HCT116 (cell line): ENCODE measurements at regions not wholly inside any gene's neighbourhood (a gene's known extent, or its start where the extent isn't known, plus 50 kb on each side); places are given as distances from the start of the nearest gene placed in this dataset.

Experiments used
- ATAC-seq: fragments of 200-7000 bp; cut with Tn5 transposase; 2 replicates; pipeline ENCODE4 v1.9.1; 2020; ENCODE audit warnings: mild to moderate bottlenecking, moderate library complexity
- BruUV-seq: library from RNA; stranded (reverse); fragments of 400-500 nt; replicated peaks from 2 replicates; lab custom pipeline; 2021; lab: Mats Ljungman, UMichigan
- CTCF ChIA-PET: fragments of 300-600 bp; sonication (Branson Sonifier 250); formaldehyde crosslinking; loops from one replicate; lab custom pipeline; 2021; ENCODE audit warnings: antibody characterized with exemption; lab: Charles Lee
- POLR2A ChIA-PET: fragments of 300-600, 350-600 bp; sonication (Branson Sonifier 250); formaldehyde crosslinking; loops from one replicate; lab custom pipeline; 2021; ENCODE audit warnings: antibody characterized with exemption; lab: Charles Lee
- RAD21 ChIA-PET, 2 experiments: fragments of 300-600 bp; sonication (Branson Sonifier 250); formaldehyde crosslinking; loops; one replicate each; lab custom pipeline; 2023; ENCODE audit warnings: low total read pairs in 2 of 2; ENCODE audit not compliant: uncharacterized antibody in 2 of 2, unreplicated experiment in 2 of 2, low non-redundant PET in 1 of 2; lab: Charles Lee
- DNase-seq: peaks from one replicate; pipeline ENCODE4 v3.0.0-alpha.2; 2010; ENCODE audit warnings: low read depth, low spot score
- H2AFZ ChIP-seq: fragments of 200-600 bp; shearing (Covaris generic), sonication (generic); 2 replicates; pipeline ENCODE4 v1.6.1; 2017; ENCODE audit warnings: low read depth, mixed run types, mixed read lengths, antibody characterized with exemption, low read length; ENCODE audit not compliant: poor library complexity, severe bottlenecking
- H3K27ac ChIP-seq: 2 replicates; pipeline ENCODE4 v1.5.1; 2012; ENCODE audit warnings: low read depth, low read length
- H3K27me3 ChIP-seq: fragments of 200-600 bp; sonication (generic); 2 replicates; pipeline ENCODE4 v1.6.1; 2016; ENCODE audit warnings: mixed run types, low read length, mixed read lengths; ENCODE audit not compliant: insufficient read depth
- H3K36me3 ChIP-seq, 2 experiments: fragments of 200-500 bp in 1 of 2; fragments of 200-600 bp in 1 of 2; sonication (Bioruptor generic) in 1 of 2; sonication (generic) in 1 of 2; 2 replicates each; pipeline versions ENCODE4 v1.5.1 to v1.6.1; 2014 to 2016; ENCODE audit warnings: low read length in 2 of 2, inconsistent platforms in 1 of 2, mixed read lengths in 1 of 2, mixed run types in 1 of 2; ENCODE audit not compliant: insufficient read depth in 2 of 2, control insufficient read depth in 1 of 2
- H3K4me1 ChIP-seq, 2 experiments: fragments of 200-600 bp in 1 of 2; sonication (generic) in 1 of 2; 2 replicates each; pipeline versions ENCODE4 v1.5.1 to v1.6.1; 2012 to 2017; ENCODE audit warnings: low read length in 2 of 2, inconsistent platforms in 1 of 2, mild to moderate bottlenecking in 1 of 2, mixed read lengths in 1 of 2, mixed run types in 1 of 2, moderate library complexity in 1 of 2; ENCODE audit not compliant: insufficient read depth in 2 of 2, control insufficient read depth in 1 of 2
- H3K4me2 ChIP-seq: fragments of 200-600 bp; sonication (generic); 2 replicates; pipeline ENCODE4 v1.6.1; 2017; ENCODE audit warnings: mixed run types, low read length, mixed read lengths
- H3K4me3 ChIP-seq, 2 experiments: fragments of 200-600 bp in 1 of 2; sonication (generic) in 1 of 2; replicated peaks in 1 of 2; 2 replicates each; pipeline ENCODE4 v1.5.1; 2011 to 2016; ENCODE audit warnings: low read length in 2 of 2, control low read depth in 1 of 2, low read depth in 1 of 2, mild to moderate bottlenecking in 1 of 2, mixed read lengths in 1 of 2, mixed run types in 1 of 2
- H3K79me2 ChIP-seq: fragments of 200-600 bp; sonication (generic); 2 replicates; pipeline ENCODE4 v1.6.1; 2017; ENCODE audit warnings: mild to moderate bottlenecking, mixed run types, low read length, moderate library complexity, mixed read lengths; ENCODE audit not compliant: insufficient read depth
- H3K9ac ChIP-seq: fragments of 200-600 bp; sonication (generic); 2 replicates; pipeline ENCODE4 v1.6.1; 2016; ENCODE audit warnings: low read length, mixed read lengths
- H3K9me2 ChIP-seq: fragments of 200-600 bp; sonication (generic), shearing (Covaris generic); 2 replicates; pipeline ENCODE4 v1.6.1; 2017; ENCODE audit warnings: mixed run types, mild to moderate bottlenecking, moderate library complexity; ENCODE audit not compliant: insufficient read depth
- H3K9me3 ChIP-seq, 2 experiments: fragments of 200-500 bp in 1 of 2; fragments of 200-600 bp in 1 of 2; sonication (Bioruptor generic) in 1 of 2; sonication (generic) in 1 of 2; 2 replicates each; pipeline ENCODE4 v1.6.1; 2014 to 2017; ENCODE audit warnings: low read length in 2 of 2, mixed read lengths in 2 of 2, inconsistent platforms in 1 of 2, low read depth in 1 of 2, mild to moderate bottlenecking in 1 of 2, mixed run types in 1 of 2, moderate library complexity in 1 of 2; ENCODE audit not compliant: control insufficient read depth in 1 of 2, insufficient read depth in 1 of 2
- H4K20me1 ChIP-seq: fragments of 200-600 bp; sonication (generic), shearing (Covaris generic); 2 replicates; pipeline ENCODE4 v1.6.1; 2017; ENCODE audit warnings: mixed run types, mild to moderate bottlenecking, moderate library complexity; ENCODE audit not compliant: insufficient read depth
- CEBPB ChIP-seq: IDR thresholded peaks from 2 replicates; pipeline ENCODE4 v1.6.1; 2012; ENCODE audit warnings: low read depth
- ELF1 ChIP-seq: IDR thresholded peaks from 2 replicates; pipeline ENCODE4 v1.6.1; 2012; ENCODE audit warnings: low read depth, borderline replicate concordance
- EZH2 ChIP-seq: fragments of 200-600 bp; sonication (generic); IDR thresholded peaks from 2 replicates; pipeline ENCODE4 v1.6.1; 2017; ENCODE audit warnings: antibody characterized with exemption, mixed run types
- FOSL1 ChIP-seq: IDR thresholded peaks from 2 replicates; pipeline ENCODE4 v1.6.1; 2012; ENCODE audit warnings: low read depth
- JUND ChIP-seq: IDR thresholded peaks from 2 replicates; pipeline ENCODE4 v1.6.1; 2012
- POLR2AphosphoS5 ChIP-seq: IDR thresholded peaks from 2 replicates; pipeline ENCODE4 v1.6.1; 2011; ENCODE audit warnings: mild to moderate bottlenecking, low read depth, low read length, moderate library complexity
- RAD21 ChIP-seq: IDR thresholded peaks from 2 replicates; pipeline ENCODE4 v1.6.1; 2012; ENCODE audit warnings: low read depth, mild to moderate bottlenecking
- SIN3A ChIP-seq: IDR thresholded peaks from 2 replicates; pipeline ENCODE4 v1.6.1; 2012; ENCODE audit warnings: low read depth
- SP1 ChIP-seq: IDR thresholded peaks from 2 replicates; pipeline ENCODE4 v1.6.1; 2012; ENCODE audit warnings: low read depth
- SRF ChIP-seq: IDR thresholded peaks from 2 replicates; pipeline ENCODE4 v1.6.1; 2012; ENCODE audit warnings: low read depth
- intact Hi-C: fragments of 100-400 bp; cut with micrococcal nuclease; formaldehyde crosslinking; loops from 2 replicates; pipeline ENCODE4 v1.10.0; 2022
- TF ChIP-seq, protein P1 (sequence below), 3 experiments: fragments of 200-600 bp in 1 of 3; sonication (generic) in 1 of 3; IDR thresholded peaks in 2 of 3; conservative IDR thresholded peaks in 1 of 3; 2 replicates each; pipeline ENCODE4 v1.5.1; 2012 to 2017; ENCODE audit warnings: low read depth in 2 of 3, low read length in 2 of 3, antibody characterized with exemption in 1 of 3, borderline replicate concordance in 1 of 3, control low read depth in 1 of 3, mild to moderate bottlenecking in 1 of 3, mixed read lengths in 1 of 3, mixed run types in 1 of 3, moderate library complexity in 1 of 3; ENCODE audit not compliant: insufficient read depth in 1 of 3
- TF ChIP-seq, protein P2 (sequence below): IDR thresholded peaks from 2 replicates; pipeline ENCODE4 v1.6.1; 2011; ENCODE audit warnings: mild to moderate bottlenecking, low read length, moderate library complexity; ENCODE audit not compliant: insufficient replicate concordance; ENCODE audit errors: extremely low read depth
- TF ChIP-seq, protein P3 (sequence below): IDR thresholded peaks from 2 replicates; pipeline ENCODE4 v1.6.1; 2012; ENCODE audit warnings: low read depth
- TF ChIP-seq, protein P4 (sequence below): IDR thresholded peaks from 2 replicates; pipeline ENCODE4 v1.6.1; 2012

DNA sequence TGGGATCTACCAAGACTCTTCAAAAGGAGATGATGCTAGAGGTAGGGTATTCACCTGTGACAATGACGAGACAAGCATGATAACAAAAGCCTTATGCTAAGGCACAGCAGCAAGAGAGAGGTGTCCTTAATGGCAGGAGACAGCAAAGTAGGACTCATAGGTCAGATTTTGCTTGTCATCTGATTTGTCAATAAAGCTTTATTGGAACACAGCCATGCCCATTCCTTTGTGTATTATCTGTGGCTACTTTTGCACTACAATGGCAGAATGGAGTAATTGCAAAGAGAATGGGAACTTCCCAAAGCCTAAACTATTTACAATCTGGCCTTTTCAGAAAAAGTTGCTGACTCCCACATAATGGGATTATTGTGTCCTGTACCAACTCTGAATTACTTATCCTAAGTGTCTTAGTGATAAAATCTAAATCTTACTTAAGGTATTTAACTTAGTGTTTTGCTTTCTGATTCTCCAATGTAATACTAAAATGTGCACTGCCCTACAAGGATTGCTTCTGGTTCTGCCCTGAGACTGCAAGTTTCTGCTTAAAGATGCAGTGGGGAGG is 221.6 kb downstream of the CDC5L start:
- Histone ChIP-seq H4K20me1 (no peaks in the 10 kb centered on the region), H3K27me3 (no peaks in the 10 kb centered on the region), H3K9me2 (no peaks in the 10 kb centered on the region), H3K4me1 (no peaks in the 10 kb centered on the region), H2AFZ (no peak overlapping the region), H3K9me3 (no peaks in the 10 kb centered on the region), H3K4me3 (no peak overlapping the region), H3K27ac (no peak overlapping the region), H3K9ac (no peak overlapping the region), H3K4me2 (no peak overlapping the region), H3K79me2 (no peaks in the 10 kb centered on the region), H3K36me3 (no peaks in the 10 kb centered on the region)
- ATAC-seq (no peak), DNase-seq (no peak)
- TF ChIP-seq RAD21 (no peak), CEBPB (no peak), FOSL1 (no peak), JUND (no peak), ELF1 (no peak), SRF (no peak), EZH2 (no peak), SIN3A (no peak), SP1 (no peak), POLR2AphosphoS5 (no peak)
- TF ChIP-seq, protein P1, sequence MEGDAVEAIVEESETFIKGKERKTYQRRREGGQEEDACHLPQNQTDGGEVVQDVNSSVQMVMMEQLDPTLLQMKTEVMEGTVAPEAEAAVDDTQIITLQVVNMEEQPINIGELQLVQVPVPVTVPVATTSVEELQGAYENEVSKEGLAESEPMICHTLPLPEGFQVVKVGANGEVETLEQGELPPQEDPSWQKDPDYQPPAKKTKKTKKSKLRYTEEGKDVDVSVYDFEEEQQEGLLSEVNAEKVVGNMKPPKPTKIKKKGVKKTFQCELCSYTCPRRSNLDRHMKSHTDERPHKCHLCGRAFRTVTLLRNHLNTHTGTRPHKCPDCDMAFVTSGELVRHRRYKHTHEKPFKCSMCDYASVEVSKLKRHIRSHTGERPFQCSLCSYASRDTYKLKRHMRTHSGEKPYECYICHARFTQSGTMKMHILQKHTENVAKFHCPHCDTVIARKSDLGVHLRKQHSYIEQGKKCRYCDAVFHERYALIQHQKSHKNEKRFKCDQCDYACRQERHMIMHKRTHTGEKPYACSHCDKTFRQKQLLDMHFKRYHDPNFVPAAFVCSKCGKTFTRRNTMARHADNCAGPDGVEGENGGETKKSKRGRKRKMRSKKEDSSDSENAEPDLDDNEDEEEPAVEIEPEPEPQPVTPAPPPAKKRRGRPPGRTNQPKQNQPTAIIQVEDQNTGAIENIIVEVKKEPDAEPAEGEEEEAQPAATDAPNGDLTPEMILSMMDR (IDR thresholded peaks at IDR 0.05 in 2 of 3, conservative IDR thresholded peaks at IDR 0.05 in 1 of 3; ENCODE audit: borderline replicate concordance in 1 of 3, insufficient read depth in 1 of 3, low read depth in 2 of 3, low read length in 2 of 3) = no peak
- TF ChIP-seq, protein P2, sequence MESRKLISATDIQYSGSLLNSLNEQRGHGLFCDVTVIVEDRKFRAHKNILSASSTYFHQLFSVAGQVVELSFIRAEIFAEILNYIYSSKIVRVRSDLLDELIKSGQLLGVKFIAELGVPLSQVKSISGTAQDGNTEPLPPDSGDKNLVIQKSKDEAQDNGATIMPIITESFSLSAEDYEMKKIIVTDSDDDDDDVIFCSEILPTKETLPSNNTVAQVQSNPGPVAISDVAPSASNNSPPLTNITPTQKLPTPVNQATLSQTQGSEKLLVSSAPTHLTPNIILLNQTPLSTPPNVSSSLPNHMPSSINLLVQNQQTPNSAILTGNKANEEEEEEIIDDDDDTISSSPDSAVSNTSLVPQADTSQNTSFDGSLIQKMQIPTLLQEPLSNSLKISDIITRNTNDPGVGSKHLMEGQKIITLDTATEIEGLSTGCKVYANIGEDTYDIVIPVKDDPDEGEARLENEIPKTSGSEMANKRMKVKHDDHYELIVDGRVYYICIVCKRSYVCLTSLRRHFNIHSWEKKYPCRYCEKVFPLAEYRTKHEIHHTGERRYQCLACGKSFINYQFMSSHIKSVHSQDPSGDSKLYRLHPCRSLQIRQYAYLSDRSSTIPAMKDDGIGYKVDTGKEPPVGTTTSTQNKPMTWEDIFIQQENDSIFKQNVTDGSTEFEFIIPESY = no peak
- TF ChIP-seq, protein P3, sequence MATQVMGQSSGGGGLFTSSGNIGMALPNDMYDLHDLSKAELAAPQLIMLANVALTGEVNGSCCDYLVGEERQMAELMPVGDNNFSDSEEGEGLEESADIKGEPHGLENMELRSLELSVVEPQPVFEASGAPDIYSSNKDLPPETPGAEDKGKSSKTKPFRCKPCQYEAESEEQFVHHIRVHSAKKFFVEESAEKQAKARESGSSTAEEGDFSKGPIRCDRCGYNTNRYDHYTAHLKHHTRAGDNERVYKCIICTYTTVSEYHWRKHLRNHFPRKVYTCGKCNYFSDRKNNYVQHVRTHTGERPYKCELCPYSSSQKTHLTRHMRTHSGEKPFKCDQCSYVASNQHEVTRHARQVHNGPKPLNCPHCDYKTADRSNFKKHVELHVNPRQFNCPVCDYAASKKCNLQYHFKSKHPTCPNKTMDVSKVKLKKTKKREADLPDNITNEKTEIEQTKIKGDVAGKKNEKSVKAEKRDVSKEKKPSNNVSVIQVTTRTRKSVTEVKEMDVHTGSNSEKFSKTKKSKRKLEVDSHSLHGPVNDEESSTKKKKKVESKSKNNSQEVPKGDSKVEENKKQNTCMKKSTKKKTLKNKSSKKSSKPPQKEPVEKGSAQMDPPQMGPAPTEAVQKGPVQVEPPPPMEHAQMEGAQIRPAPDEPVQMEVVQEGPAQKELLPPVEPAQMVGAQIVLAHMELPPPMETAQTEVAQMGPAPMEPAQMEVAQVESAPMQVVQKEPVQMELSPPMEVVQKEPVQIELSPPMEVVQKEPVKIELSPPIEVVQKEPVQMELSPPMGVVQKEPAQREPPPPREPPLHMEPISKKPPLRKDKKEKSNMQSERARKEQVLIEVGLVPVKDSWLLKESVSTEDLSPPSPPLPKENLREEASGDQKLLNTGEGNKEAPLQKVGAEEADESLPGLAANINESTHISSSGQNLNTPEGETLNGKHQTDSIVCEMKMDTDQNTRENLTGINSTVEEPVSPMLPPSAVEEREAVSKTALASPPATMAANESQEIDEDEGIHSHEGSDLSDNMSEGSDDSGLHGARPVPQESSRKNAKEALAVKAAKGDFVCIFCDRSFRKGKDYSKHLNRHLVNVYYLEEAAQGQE = no peak
- TF ChIP-seq, protein P4, sequence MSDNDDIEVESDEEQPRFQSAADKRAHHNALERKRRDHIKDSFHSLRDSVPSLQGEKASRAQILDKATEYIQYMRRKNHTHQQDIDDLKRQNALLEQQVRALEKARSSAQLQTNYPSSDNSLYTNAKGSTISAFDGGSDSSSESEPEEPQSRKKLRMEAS = no peak
- intact Hi-C loops = no loop called here
- CTCF ChIA-PET = no interaction called here
- RAD21 ChIA-PET = no interaction called here
- POLR2A ChIA-PET = no interaction called here
- no TSS peak for BruUV-seq
